SU-DHL-6 (cell line): ENCODE measurements at regions not wholly inside any gene's neighbourhood (a gene's known extent, or its start where the extent isn't known, plus 50 kb on each side); places are given as distances from the start of the nearest gene placed in this dataset.

Source experiments
- H2AFZ ChIP-seq: fragments of 200-600 bp; sonication (generic); 2 replicates; pipeline ENCODE4 v1.6.1; 2014; ENCODE audit warnings: low read depth, mild to moderate bottlenecking, moderate library complexity, mixed read lengths, antibody characterized with exemption, low read length; ENCODE audit not compliant: severe bottlenecking
- H3F3A ChIP-seq: fragments of 200-600 bp; shearing (Covaris generic); 2 replicates; pipeline ENCODE4 v1.6.0; 2016; ENCODE audit warnings: antibody characterized with exemption, mild to moderate bottlenecking; ENCODE audit not compliant: insufficient read depth
- H3K27ac ChIP-seq: fragments of 200-600 bp; sonication (generic); 2 replicates; pipeline ENCODE4 v1.5.1; 2016; ENCODE audit warnings: low read depth, mild to moderate bottlenecking, low read length, moderate library complexity, mixed read lengths
- H3K27me3 ChIP-seq: fragments of 200-600 bp; sonication (generic), shearing (Covaris generic); 2 replicates; pipeline ENCODE4 v1.6.0; 2014; ENCODE audit warnings: mild to moderate bottlenecking, low read length
- H3K36me3 ChIP-seq: fragments of 200-600 bp; sonication (generic); 2 replicates; pipeline ENCODE4 v1.6.1; 2014; ENCODE audit warnings: mild to moderate bottlenecking, low read length, mixed read lengths
- H3K4me2 ChIP-seq: fragments of 300-600, 200-600 bp; shearing (Covaris generic), sonication (generic); 2 replicates; pipeline ENCODE4 v1.6.0; 2014; ENCODE audit warnings: low read length, low read depth, mild to moderate bottlenecking; ENCODE audit not compliant: poor library complexity, severe bottlenecking
- H3K4me3 ChIP-seq: fragments of 200-600 bp; sonication (generic); 2 replicates; pipeline ENCODE4 v1.5.1; 2014; ENCODE audit warnings: antibody characterized with exemption, low read length, mild to moderate bottlenecking, mixed read lengths; ENCODE audit not compliant: insufficient read depth, poor library complexity, severe bottlenecking
- H3K79me2 ChIP-seq: fragments of 200-600 bp; sonication (generic); 2 replicates; pipeline ENCODE4 v1.6.1; 2014; ENCODE audit warnings: mild to moderate bottlenecking, low read length, moderate library complexity; ENCODE audit not compliant: insufficient read depth
- H3K9ac ChIP-seq: fragments of 200-600 bp; sonication (generic); 2 replicates; pipeline ENCODE4 v1.7.0; 2014; ENCODE audit warnings: mild to moderate bottlenecking, low read length
- H3K9me2 ChIP-seq: fragments of 200-600 bp; sonication (generic); replicated peaks from 2 replicates; pipeline ENCODE4 v1.6.1; 2014; ENCODE audit warnings: low read length; ENCODE audit not compliant: insufficient read depth
- H3K9me3 ChIP-seq: fragments of 200-600 bp; sonication (generic); 2 replicates; pipeline ENCODE4 v1.6.1; 2014; ENCODE audit warnings: low read length, mixed read lengths; ENCODE audit not compliant: insufficient read depth
- H4K20me1 ChIP-seq: fragments of 200-600 bp; sonication (generic); 2 replicates; pipeline ENCODE4 v1.6.1; 2014; ENCODE audit warnings: low read depth, mild to moderate bottlenecking, antibody characterized with exemption, low read length, moderate library complexity, mixed read lengths
- EZH2phosphoT487 ChIP-seq: fragments of 200-600 bp; sonication (generic), shearing (Covaris generic); conservative IDR thresholded peaks from 2 replicates; pipeline ENCODE4 v1.6.1; 2018; ENCODE audit warnings: mild to moderate bottlenecking, antibody characterized with exemption, low read length, moderate library complexity, mixed read lengths
- TF ChIP-seq, protein P1 (sequence below): fragments of 200-600 bp; sonication (generic); IDR thresholded peaks from one replicate; pipeline ENCODE4 v1.5.1; 2017; ENCODE audit warnings: antibody characterized with exemption, mild to moderate bottlenecking, low read length, moderate library complexity; ENCODE audit not compliant: insufficient read depth, poor library complexity, severe bottlenecking

DNA sequence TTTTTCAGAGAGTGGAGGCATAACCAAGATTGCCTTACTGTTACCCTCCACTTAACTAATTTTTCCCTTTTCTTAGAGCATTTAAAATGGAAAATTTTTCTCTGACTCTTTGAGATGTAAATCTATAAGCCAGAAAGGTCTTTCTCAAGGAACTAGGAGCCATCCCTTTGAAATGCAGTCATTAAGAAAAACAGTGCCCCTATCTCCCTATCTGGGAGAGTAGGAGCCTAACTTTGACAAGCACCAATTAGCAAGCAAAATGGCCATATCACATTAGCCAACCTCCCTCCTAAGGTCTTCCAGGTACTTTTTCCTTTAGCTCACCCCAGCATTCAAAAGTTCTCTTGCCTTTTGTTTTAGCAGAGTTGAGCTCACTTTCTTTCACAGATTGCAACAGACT lies 570.5 kb downstream of the EPHA7 start:
- Histone ChIP-seq H3K27me3 (no peaks in the 10 kb centered on the region), H2AFZ (no peak overlapping the region), H3F3A (no peaks in the 10 kb centered on the region), H3K9me2 (no peaks in the 10 kb centered on the region), H3K27ac (no peak overlapping the region), H4K20me1 (no peaks in the 10 kb centered on the region), H3K9me3 (no peaks in the 10 kb centered on the region), H3K79me2 (no peaks in the 10 kb centered on the region), H3K36me3 (no peaks in the 10 kb centered on the region), H3K4me2 (no peak overlapping the region), H3K4me3 (no peak overlapping the region), H3K9ac (no peak overlapping the region)
- TF ChIP-seq EZH2phosphoT487 = no peak
- TF ChIP-seq, protein P1, sequence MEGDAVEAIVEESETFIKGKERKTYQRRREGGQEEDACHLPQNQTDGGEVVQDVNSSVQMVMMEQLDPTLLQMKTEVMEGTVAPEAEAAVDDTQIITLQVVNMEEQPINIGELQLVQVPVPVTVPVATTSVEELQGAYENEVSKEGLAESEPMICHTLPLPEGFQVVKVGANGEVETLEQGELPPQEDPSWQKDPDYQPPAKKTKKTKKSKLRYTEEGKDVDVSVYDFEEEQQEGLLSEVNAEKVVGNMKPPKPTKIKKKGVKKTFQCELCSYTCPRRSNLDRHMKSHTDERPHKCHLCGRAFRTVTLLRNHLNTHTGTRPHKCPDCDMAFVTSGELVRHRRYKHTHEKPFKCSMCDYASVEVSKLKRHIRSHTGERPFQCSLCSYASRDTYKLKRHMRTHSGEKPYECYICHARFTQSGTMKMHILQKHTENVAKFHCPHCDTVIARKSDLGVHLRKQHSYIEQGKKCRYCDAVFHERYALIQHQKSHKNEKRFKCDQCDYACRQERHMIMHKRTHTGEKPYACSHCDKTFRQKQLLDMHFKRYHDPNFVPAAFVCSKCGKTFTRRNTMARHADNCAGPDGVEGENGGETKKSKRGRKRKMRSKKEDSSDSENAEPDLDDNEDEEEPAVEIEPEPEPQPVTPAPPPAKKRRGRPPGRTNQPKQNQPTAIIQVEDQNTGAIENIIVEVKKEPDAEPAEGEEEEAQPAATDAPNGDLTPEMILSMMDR = no peak

DNA sequence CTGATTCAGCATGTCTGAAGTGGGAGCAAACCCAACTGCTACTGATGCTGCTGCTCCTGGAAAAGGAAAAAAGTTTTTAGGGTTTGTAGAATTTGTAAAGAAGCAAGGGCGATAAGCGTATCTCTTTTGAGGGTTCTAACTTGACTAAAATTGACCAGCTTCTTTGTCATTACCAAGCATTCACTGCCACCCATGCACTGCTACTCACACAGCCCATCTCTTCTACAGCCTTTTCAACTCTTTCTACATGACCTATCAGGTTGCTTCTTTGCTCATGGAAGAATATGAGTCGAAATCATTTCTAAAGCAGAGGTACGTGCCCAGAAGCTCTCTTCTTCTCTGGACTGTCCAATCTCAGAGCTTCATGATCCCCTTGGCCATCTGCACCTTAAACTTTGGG lies 570.9 kb downstream of the EPHA7 start:
- no peak overlapping the region for H3K9ac ChIP-seq
- TF ChIP-seq EZH2phosphoT487 = no peak
- TF ChIP-seq, protein P1 = no peak
- no peak overlapping the region for H2AFZ ChIP-seq
- no peaks in the 10 kb centered on the region for H3K36me3 ChIP-seq
- no peaks in the 10 kb centered on the region for H3K27me3 ChIP-seq
- H3K4me3 ChIP-seq = no peak overlapping the region
- H3F3A ChIP-seq = no peaks in the 10 kb centered on the region
- no peaks in the 10 kb centered on the region for H3K9me3 ChIP-seq
- no peaks in the 10 kb centered on the region for H3K9me2 ChIP-seq
- H3K4me2 ChIP-seq = no peak overlapping the region
- no peak overlapping the region for H3K27ac ChIP-seq
- H3K79me2 ChIP-seq = no peaks in the 10 kb centered on the region
- no peaks in the 10 kb centered on the region for H4K20me1 ChIP-seq

DNA sequence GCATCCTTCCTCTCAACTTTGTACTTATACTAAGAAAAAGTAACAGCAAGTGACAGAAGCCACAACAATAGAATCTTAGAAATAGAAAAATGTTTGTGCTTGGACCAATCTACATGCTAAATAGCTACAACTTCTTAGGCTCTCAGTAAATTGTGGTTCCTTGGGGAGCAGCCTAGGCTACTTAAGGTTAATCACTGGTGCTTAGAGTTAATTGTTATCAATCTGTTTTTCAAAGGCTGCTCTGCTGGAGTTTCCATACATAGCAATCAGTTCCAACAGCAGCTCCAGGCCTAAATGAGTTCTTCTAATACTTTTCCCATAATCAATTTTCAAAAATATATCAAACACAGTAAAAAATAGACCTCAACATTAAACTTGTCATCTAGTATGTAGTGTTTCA lies 571.4 kb downstream of the EPHA7 start:
- Histone ChIP-seq H2AFZ (no peak overlapping the region), H3F3A (no peaks in the 10 kb centered on the region), H3K36me3 (no peaks in the 10 kb centered on the region), H3K27ac (no peak overlapping the region), H3K4me2 (no peak overlapping the region), H4K20me1 (no peaks in the 10 kb centered on the region), H3K9ac (no peak overlapping the region), H3K27me3 (no peaks in the 10 kb centered on the region), H3K9me2 (no peaks in the 10 kb centered on the region), H3K4me3 (no peak overlapping the region), H3K9me3 (no peaks in the 10 kb centered on the region), H3K79me2 (no peaks in the 10 kb centered on the region)
- TF ChIP-seq, protein P1 = no peak
- TF ChIP-seq EZH2phosphoT487 = no peak
